GM19372 (cell line): ENCODE measurements at regions not wholly inside any gene's neighbourhood (a gene's known extent, or its start where the extent isn't known, plus 50 kb on each side); places are given as distances from the start of the nearest gene placed in this dataset.
"Not testable (repeated sequence)": the region's sequence is repeated elsewhere in the genome, so short reads cannot be mapped to it uniquely, and the experiment has no call there.

Experiments used
- ATAC-seq: cut with Tn5 transposase; IDR thresholded peaks from one replicate; pipeline ENCODE4 v1.9.1; 2021; ENCODE audit warnings: mild to moderate bottlenecking, low read depth, moderate library complexity; ENCODE audit not compliant: unreplicated experiment

GRCh38 chr3:145698250-145698649 lies 462.7 kb downstream of the PLOD2 start:
- ATAC-seq = no peak

- no peak for ATAC-seq
These were observed 462.2 kb downstream of the PLOD2 start for GRCh38 chr3:145698749-145699148.

GRCh38 chr3:145704020-145704419 lies 457.0 kb downstream of the PLOD2 start:
- no peak for ATAC-seq

- ATAC-seq = not testable (repeated sequence)
These were observed 451.2 kb downstream of the PLOD2 start for GRCh38 chr3:145709779-145710178.

GRCh38 chr3:145716519-145716918 lies 444.5 kb downstream of the PLOD2 start:
- ATAC-seq = no peak

- no peak for ATAC-seq
These were observed 441.9 kb downstream of the PLOD2 start for GRCh38 chr3:145719114-145719513.

- ATAC-seq = no peak
These were observed 439.6 kb downstream of the PLOD2 start for GRCh38 chr3:145721273-145721805.

GRCh38 chr3:145721815-145722214 lies 439.2 kb downstream of the PLOD2 start:
- no peak for ATAC-seq

- no peak for ATAC-seq
These were observed 433.5 kb downstream of the PLOD2 start for GRCh38 chr3:145727476-145727875.

- no peak for ATAC-seq
These were observed 425.4 kb downstream of the PLOD2 start for GRCh38 chr3:145735631-145736030.

- no peak for ATAC-seq
These were observed 423.0 kb downstream of the PLOD2 start for GRCh38 chr3:145737952-145738351.

- ATAC-seq = no peak
These were observed 421.1 kb downstream of the PLOD2 start for GRCh38 chr3:145739926-145740325.

GRCh38 chr3:145750657-145751056 lies 410.3 kb downstream of the PLOD2 start:
- no peak for ATAC-seq

- ATAC-seq = no peak
These were observed 408.4 kb downstream of the PLOD2 start for GRCh38 chr3:145752576-145752975.

- ATAC-seq = no peak
These were observed 406.2 kb downstream of the PLOD2 start for GRCh38 chr3:145754605-145755289.

GRCh38 chr3:145760036-145760435 lies 400.9 kb downstream of the PLOD2 start:
- ATAC-seq = no peak

GRCh38 chr3:145767909-145768308 lies 393.1 kb downstream of the PLOD2 start:
- no peak for ATAC-seq

GRCh38 chr3:145776782-145777408 lies 384.1 kb downstream of the PLOD2 start:
- ATAC-seq = no peak

GRCh38 chr3:145780301-145780700 lies 380.7 kb downstream of the PLOD2 start:
- ATAC-seq = no peak

GRCh38 chr3:145785668-145786067 lies 375.3 kb downstream of the PLOD2 start:
- ATAC-seq = no peak

GRCh38 chr3:145798007-145798406 lies 363.0 kb downstream of the PLOD2 start:
- ATAC-seq = no peak
